GM18858 (cell line): ENCODE measurements at regions not wholly inside any gene's neighbourhood (a gene's known extent, or its start where the extent isn't known, plus 50 kb on each side); places are given as distances from the start of the nearest gene placed in this dataset.

ENCODE experiments used
- ATAC-seq: cut with Tn5 transposase; IDR thresholded peaks from one replicate; pipeline ENCODE4 v1.9.1; 2021; ENCODE audit not compliant: unreplicated experiment

- ATAC-seq: no peak
Measured at GRCh38 chr5:56358703-56359681, 125.9 kb upstream of the ANKRD55 start.

DNA sequence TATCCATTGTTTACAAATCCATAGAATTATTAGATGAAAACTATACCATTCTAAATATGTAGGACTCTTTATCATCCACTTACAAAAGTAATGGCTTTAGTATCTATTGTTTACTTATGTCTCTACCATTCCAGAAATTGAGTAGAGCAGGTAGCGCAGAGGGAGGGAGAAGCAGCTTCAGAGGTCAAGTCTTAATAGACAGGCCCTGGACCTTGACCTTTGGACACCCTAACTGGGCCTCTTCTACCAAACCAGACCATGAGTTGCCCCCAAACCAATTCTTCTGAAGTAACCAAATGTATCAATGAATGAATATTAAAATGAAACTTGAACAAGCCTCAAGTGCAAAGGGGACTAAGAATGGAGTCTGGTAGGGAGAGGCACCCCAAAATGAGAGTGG, 124.9 kb upstream of the ANKRD55 start:
- ATAC-seq: no peak

- ATAC-seq: no peak
Measured at GRCh38 chr5:56357426-56357825, 124.3 kb upstream of the ANKRD55 start.

DNA sequence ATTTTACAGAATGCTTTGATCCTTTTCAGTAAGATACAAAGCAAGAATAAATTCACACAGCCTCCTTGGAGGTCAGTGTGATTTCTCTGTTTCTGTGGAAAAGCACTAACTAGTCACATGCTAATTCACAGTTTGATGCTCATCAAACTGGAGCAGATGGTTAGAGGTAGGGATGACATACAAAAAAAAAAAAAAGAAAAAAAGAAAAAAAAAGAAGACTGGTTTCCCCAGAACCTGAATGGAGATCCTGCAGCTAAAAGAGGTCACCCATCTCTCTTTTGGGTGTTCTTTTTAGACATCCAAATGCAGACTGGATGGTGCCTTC, 123.7 kb upstream of the ANKRD55 start:
- no peak for ATAC-seq

- ATAC-seq: no peak
Measured at GRCh38 chr5:56356121-56356835, 123.1 kb upstream of the ANKRD55 start.

DNA sequence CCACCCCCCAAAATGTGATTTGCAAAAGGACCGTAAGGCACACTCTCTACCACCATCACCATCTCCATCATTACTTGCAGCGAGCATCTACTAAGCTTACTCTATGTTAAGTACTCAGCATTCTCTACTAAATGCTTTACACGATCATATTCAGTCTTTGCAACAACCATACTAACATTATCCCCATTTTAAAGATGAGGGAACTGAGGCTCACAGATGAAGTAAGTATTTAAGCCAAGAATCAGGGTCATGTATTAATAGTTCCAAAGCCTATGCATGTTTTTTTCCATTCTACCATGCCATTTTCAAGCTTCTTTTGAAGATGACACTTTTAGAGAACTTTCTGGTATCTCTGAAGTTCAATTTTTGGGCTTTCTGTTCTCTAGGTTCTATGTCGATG, 121.7 kb upstream of the ANKRD55 start:
- no peak for ATAC-seq

DNA sequence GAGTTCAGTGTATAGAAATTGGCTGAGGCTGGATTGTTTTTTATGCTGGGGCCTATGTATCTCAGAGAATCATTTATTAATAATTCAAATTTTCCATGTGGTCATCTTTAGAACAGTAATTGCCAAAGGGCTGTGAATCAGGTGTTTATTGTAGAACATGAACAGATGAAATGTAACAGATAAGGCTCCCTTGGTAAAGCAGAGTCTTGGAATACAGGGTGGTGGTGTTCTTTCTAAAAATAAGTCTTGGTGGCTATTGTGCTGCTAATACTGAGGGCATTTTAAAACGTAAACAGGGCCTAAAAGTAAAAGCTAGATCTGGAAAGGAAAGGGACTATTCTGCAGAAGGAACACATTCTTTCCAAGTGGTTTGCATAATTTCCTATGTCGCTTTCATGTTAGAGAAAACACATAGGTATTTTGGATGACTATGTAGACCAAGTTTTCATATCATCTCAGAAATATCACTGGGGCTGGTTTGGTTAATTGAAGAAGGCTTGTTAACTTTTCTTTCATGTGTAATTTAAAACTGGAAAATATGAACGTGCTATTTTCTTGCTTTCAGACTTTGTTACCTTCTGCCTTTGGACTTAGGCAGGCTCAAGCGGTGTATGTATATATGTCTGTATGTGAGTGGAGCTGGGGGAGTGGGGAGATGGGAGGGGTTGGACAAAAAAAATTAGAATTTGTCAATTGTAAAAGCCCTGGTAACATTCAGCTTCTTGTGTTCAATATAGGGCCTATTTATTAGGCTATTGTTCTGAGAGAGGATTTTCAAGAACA, 119.9 kb upstream of the ANKRD55 start:
- ATAC-seq: no peak

DNA sequence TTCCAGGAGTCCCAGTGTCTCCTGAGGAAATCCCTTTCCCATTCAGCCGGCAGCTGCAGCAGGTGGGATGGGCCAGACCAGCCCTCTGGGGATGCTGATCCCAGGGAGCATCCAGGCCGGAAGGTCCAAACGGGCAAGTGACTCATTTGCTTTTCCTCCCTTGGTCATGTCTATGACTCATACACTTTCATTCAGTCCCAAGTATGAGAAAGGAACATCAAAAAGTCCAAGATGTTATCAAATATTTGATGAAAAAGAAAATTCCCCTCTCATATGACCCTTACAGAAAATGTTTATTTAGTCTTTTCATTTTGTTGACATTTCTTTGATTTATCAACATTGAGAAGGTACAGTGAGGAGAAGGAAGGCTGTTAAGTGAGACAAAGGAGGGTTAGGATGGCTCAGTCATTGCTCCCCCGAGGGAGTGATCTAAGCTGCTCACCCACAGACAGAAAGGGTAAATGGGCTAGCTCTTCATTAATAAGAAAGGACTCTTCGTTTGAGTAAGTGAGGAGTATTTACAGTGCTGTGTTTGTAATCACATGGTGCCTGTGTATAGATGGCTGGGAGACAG, 117.6 kb upstream of the ANKRD55 start:
- no peak for ATAC-seq

GRCh38 chr5:56350011-56350596, 117.0 kb upstream of the ANKRD55 start:
- ATAC-seq: no peak

- no peak for ATAC-seq
Measured at GRCh38 chr5:56349461-56349860, 116.3 kb upstream of the ANKRD55 start.

DNA sequence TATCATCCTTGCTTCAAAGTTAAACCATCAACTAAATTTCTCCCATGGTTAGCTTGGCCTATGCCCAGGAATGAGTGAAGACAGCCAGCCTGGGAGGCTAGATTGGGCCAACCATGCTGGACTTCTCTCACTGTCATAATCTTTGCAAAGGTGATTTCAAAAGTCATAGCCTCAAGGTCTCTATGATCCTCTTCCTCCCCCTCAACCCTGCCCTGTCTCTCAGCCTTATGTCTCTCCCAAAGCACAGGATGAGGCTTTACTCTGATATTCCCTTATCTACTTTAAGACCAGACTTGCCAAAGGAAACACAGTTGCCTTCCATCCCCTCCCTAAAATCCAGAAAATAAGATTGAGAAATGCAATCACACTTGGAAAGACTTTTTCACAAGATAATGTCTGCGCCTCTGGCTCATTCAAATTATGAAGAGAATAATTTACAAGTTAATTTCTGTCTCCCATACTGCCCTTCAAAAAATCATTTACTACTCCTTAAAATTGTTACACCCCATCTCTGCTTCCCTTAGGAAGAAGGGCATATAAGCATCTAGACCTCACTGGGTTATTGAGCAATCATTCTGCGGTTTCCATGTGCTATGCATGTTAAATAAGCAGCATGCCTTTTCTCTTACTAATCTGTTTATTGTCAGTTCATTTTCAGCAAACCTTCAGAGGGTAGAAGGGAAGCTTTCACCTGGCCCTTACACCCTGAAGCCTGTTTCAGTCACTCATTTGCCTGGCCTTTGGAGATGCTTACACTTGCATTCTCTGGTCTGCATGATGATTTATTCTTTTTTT, 113.8 kb upstream of the ANKRD55 start:
- no peak for ATAC-seq

GRCh38 chr5:56346044-56346710, 113.0 kb upstream of the ANKRD55 start:
- no peak for ATAC-seq

- no peak for ATAC-seq
Measured at GRCh38 chr5:56345352-56345751, 112.2 kb upstream of the ANKRD55 start.

GRCh38 chr5:56344594-56344993, 111.5 kb upstream of the ANKRD55 start:
- ATAC-seq: no peak

DNA sequence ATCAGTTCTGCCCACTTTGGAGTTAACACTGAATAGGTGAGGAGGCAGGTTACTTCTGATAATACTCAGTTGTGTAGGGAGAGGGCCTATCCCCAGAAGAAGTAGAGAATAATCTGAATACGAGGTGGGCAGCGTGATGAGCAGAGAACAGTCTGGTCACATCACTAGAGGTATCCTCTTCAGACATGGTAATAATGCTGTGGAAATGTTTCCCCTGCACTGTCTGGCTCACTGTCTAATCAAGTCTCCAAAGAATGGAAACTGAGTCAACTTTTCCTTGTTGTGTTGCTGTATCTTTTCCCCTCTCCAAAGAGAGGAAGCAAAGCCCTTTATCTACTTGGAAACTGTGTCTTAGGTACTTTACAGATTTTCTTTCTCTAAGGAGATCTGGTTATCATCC, 110.9 kb upstream of the ANKRD55 start:
- ATAC-seq: no peak

DNA sequence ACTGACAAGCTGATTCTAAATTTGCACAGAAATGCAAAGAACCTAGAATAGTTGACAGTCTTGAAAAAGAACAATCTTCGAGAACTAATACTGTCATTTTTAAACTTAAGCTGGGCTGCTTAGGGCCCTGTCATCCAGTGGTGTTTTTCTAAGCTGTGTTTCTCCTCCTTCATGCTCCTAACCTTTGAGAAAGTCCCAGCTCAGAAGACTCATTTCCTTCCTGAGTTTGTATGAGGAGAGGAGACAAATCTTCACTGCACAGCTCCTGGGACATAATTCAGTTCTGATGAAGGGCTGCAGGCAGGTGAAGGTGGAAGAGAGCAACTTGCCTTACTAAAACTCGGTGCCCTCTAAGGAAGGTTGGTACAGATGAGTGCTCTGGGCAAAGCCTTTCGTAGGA, 109.5 kb upstream of the ANKRD55 start:
- no peak for ATAC-seq

DNA sequence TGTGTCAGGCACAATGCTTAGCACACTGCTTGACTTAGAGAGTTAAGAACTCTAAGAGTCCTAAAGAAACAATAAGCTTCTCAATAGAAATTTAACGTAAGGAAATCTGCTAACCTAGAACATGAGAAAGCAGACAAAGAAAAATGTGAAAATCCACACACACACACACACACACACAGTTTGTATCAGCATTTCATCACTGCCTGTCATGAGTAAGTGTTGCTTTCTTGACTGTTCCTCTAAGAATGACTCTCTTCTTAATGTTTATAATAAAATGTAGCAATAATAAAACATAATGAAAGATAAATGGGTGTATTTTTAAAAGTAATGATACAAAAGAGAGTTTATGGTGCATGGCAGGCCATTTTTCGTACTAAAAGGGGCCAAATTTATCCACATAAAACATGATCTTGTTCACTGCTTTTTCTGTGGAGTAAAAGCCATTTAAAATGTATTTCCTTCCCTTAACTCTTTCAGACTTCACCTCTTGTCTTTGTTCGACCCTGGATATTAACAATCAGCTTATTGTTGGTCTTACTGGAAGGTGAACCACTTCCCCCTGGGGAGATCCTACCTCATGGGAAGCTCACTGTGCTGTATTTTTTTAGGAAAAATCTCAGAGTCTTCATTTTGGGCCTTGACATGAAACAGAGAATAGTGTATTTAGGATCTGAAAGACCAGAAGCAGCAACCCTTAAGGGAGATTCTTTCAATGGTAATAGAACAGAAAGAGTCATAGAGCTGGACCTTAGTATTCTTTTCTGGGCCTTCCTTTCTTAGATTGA, 107.3 kb upstream of the ANKRD55 start:
- no peak for ATAC-seq

GRCh38 chr5:56339732-56340131, 106.6 kb upstream of the ANKRD55 start:
- no peak for ATAC-seq
